ENCODE measurements at regions not wholly inside any gene's neighbourhood (a gene's known extent, or its start where the extent isn't known, plus 50 kb on each side); places are given as distances from the start of the nearest gene placed in this dataset.

- no peak for DNase-seq
- TF ChIP-seq POLR2AphosphoS5 (IDR thresholded peaks at IDR 0.05) (no peak), POLR2A (IDR thresholded peaks at IDR 0.05) (no peak), CTCF (IDR thresholded peaks at IDR 0.05 in 8 of 11, conservative IDR thresholded peaks at IDR 0.05 in 3 of 11) (no peak)
- Histone ChIP-seq H3K9me3 (peaks cover 0 to 17% (median 0%) of the 10 kb centered on the region in 8 donors), H3K27me3 (replicated peaks in 1 of 7) (no peaks in the 10 kb centered on the region), H3K4me3 (no peak overlapping the region), H3K27ac (no peak overlapping the region), H3K36me3 (no peaks in the 10 kb centered on the region), H3K4me1 (no peaks in the 10 kb centered on the region)
- WGBS, 5 donors, result 85 to 91% (median 89%) methylated on average over 4 of the region's 4 CpGs
- intact Hi-C loops (cut with DNase I; ENCODE audit: low total_unique reads), result no loop called here
Measured at GRCh38 chr10:111873041-111873440, 310.5 kb downstream of the GPAM start.

GRCh38 chr10:111873621-111874135, 309.9 kb downstream of the GPAM start:
- no peak for TF ChIP-seq CTCF (IDR thresholded peaks at IDR 0.05 in 8 of 11, conservative IDR thresholded peaks at IDR 0.05 in 3 of 11)
- no peak for TF ChIP-seq POLR2A (IDR thresholded peaks at IDR 0.05)
- TF ChIP-seq POLR2AphosphoS5 (IDR thresholded peaks at IDR 0.05), result no peak
- intact Hi-C loops (cut with DNase I; ENCODE audit: low total_unique reads), result no loop called here
- H3K27me3 ChIP-seq (replicated peaks in 1 of 7), result no peaks in the 10 kb centered on the region
- no peak for DNase-seq
- H3K9me3 ChIP-seq, result peaks cover 0 to 22% (median 0%) of the 10 kb centered on the region in 8 donors
- H3K36me3 ChIP-seq, result no peaks in the 10 kb centered on the region
- no peak overlapping the region for H3K4me3 ChIP-seq
- no peaks in the 10 kb centered on the region for H3K4me1 ChIP-seq
- 81 to 87% (median 82%) methylated on average over 7 of the region's 7 CpGs for WGBS, 5 donors
- no peak overlapping the region for H3K27ac ChIP-seq

- no peak for DNase-seq
- intact Hi-C loops (cut with DNase I; ENCODE audit: low total_unique reads), result no loop called here
- TF ChIP-seq CTCF (IDR thresholded peaks at IDR 0.05 in 8 of 11, conservative IDR thresholded peaks at IDR 0.05 in 3 of 11) (no peak), POLR2A (IDR thresholded peaks at IDR 0.05) (no peak), POLR2AphosphoS5 (IDR thresholded peaks at IDR 0.05) (no peak)
- Histone ChIP-seq H3K4me3 (no peak overlapping the region), H3K27ac (no peak overlapping the region), H3K9me3 (peaks cover 0 to 22% (median 0%) of the 10 kb centered on the region in 8 donors), H3K4me1 (no peaks in the 10 kb centered on the region), H3K27me3 (replicated peaks in 1 of 7) (no peaks in the 10 kb centered on the region), H3K36me3 (no peaks in the 10 kb centered on the region)
- WGBS, 5 donors, result 72 to 83% (median 77%) methylated on average over 3 of the region's 3 CpGs
Measured at GRCh38 chr10:111874576-111874975, 309.0 kb downstream of the GPAM start.

GRCh38 chr10:111875725-111876124, 307.8 kb downstream of the GPAM start:
- WGBS, 5 donors, result 50 to 72% (median 68%) methylated on average over 4 of the region's 4 CpGs
- no peak for TF ChIP-seq POLR2AphosphoS5 (IDR thresholded peaks at IDR 0.05)

GRCh38 chr10:111877258-111877657, 306.3 kb downstream of the GPAM start:
- no peaks in the 10 kb centered on the region for H3K27me3 ChIP-seq (replicated peaks in 1 of 7)
- no peaks in the 10 kb centered on the region for H3K4me1 ChIP-seq
- TF ChIP-seq POLR2AphosphoS5 (IDR thresholded peaks at IDR 0.05) (no peak), POLR2A (IDR thresholded peaks at IDR 0.05) (no peak), CTCF (IDR thresholded peaks at IDR 0.05 in 8 of 11, conservative IDR thresholded peaks at IDR 0.05 in 3 of 11) (no peak)
- intact Hi-C loops (cut with DNase I; ENCODE audit: low total_unique reads), result no loop called here
- no peak overlapping the region for H3K4me3 ChIP-seq
- no peaks in the 10 kb centered on the region for H3K36me3 ChIP-seq
- H3K27ac ChIP-seq, result no peak overlapping the region
- WGBS, 5 donors, result 40 to 55% (median 49%) methylated on average over 3 of the region's 3 CpGs
- peaks cover 0 to 14% (median 0%) of the 10 kb centered on the region in 8 donors for H3K9me3 ChIP-seq
- DNase-seq, result no peak

More at GRCh38 chr10:111875725-111876124, 307.8 kb downstream of the GPAM start:
- Histone ChIP-seq H3K27me3 (replicated peaks in 1 of 7) (no peaks in the 10 kb centered on the region), H3K4me1 (no peaks in the 10 kb centered on the region), H3K27ac (no peak overlapping the region), H3K4me3 (no peak overlapping the region), H3K36me3 (no peaks in the 10 kb centered on the region), H3K9me3 (peaks cover 0 to 14% (median 0%) of the 10 kb centered on the region in 8 donors)
- intact Hi-C loops (cut with DNase I; ENCODE audit: low total_unique reads), result no loop called here
- no peak for DNase-seq

Measured in spleen (tissue), 11 donors.